PC-9 (cell line): ENCODE measurements at regions not wholly inside any gene's neighbourhood (a gene's known extent, or its start where the extent isn't known, plus 50 kb on each side); places are given as distances from the start of the nearest gene placed in this dataset.

ENCODE experiments used
- CTCF ChIP-seq: fragments of 200-600 bp; sonication (generic); conservative IDR thresholded peaks from 2 replicates; pipeline ENCODE4 v1.6.1; 2017; ENCODE audit warnings: mixed run types, antibody characterized with exemption, mild to moderate bottlenecking, moderate library complexity
- EZH2 ChIP-seq: fragments of 200-600 bp; sonication (generic); IDR thresholded peaks from 2 replicates; pipeline ENCODE4 v1.8.0; 2017; ENCODE audit warnings: antibody characterized with exemption, low read depth

GRCh38 chr12:105977236-105977635 lies 161.5 kb downstream of the NUAK1 start:
- no peak for TF ChIP-seq CTCF
- no peak for TF ChIP-seq EZH2
